RWPE2 (cell line): ENCODE measurements at regions not wholly inside any gene's neighbourhood (a gene's known extent, or its start where the extent isn't known, plus 50 kb on each side); places are given as distances from the start of the nearest gene placed in this dataset.

Experiments
- ATAC-seq: fragments of 200-7000 bp; cut with Tn5 transposase; 3 replicates; pipeline ENCODE4 v1.9.1; 2021; ENCODE audit warnings: low read depth
- DNase-seq: peaks from one replicate; pipeline ENCODE4 v3.0.0-alpha.2; 2020; ENCODE audit warnings: low spot score
- H3K27ac ChIP-seq: fragments of 450-650 bp; 2 replicates; pipeline ENCODE4 v1.5.1; 2017; ENCODE audit warnings: mild to moderate bottlenecking; ENCODE audit not compliant: poor library complexity, severe bottlenecking
- H3K27me3 ChIP-seq: fragments of 250-450 bp; sonication (Bioruptor Pico); 2 replicates; pipeline ENCODE4 v1.5.1; 2021; ENCODE audit warnings: mild to moderate bottlenecking, moderate library complexity; ENCODE audit not compliant: insufficient read depth, poor library complexity, severe bottlenecking
- H3K36me3 ChIP-seq: fragments of 250-450 bp; sonication (Bioruptor Pico); 2 replicates; pipeline ENCODE4 v1.5.1; 2020; ENCODE audit warnings: low read depth, mild to moderate bottlenecking, moderate library complexity
- H3K4me1 ChIP-seq: fragments of 250-450 bp; sonication (Bioruptor Pico); 2 replicates; pipeline ENCODE4 v1.5.1; 2021; ENCODE audit warnings: mild to moderate bottlenecking, moderate library complexity; ENCODE audit not compliant: insufficient read depth, poor library complexity, severe bottlenecking
- H3K4me3 ChIP-seq: fragments of 250-450 bp; sonication (Bioruptor Pico); 2 replicates; pipeline ENCODE4 v1.5.1; 2021; ENCODE audit warnings: mild to moderate bottlenecking, moderate library complexity; ENCODE audit not compliant: severe bottlenecking
- H3K9me3 ChIP-seq: fragments of 250-450 bp; sonication (Bioruptor Pico); 2 replicates; pipeline ENCODE4 v1.5.1; 2021; ENCODE audit warnings: mild to moderate bottlenecking, moderate library complexity; ENCODE audit not compliant: severe bottlenecking
- CTCF ChIP-seq: fragments of 450-650 bp; IDR thresholded peaks from one replicate; pipeline ENCODE4 v1.5.1; 2017; ENCODE audit warnings: mild to moderate bottlenecking, moderate library complexity; ENCODE audit not compliant: poor library complexity, severe bottlenecking

- Histone ChIP-seq H3K9me3 (no peaks in the 10 kb centered on the region), H3K36me3 (no peaks in the 10 kb centered on the region), H3K4me1 (peaks cover 5% of the 10 kb centered on the region), H3K27ac (no peak overlapping the region), H3K27me3 (no peaks in the 10 kb centered on the region), H3K4me3 (no peak overlapping the region)
- DNase-seq (no peak), ATAC-seq (no peak)
- no peak for TF ChIP-seq CTCF
Measured at GRCh38 chr9:79222483-79222882, 349.3 kb upstream of the TLE4 start.

- Histone ChIP-seq H3K4me3 (no peak overlapping the region), H3K4me1 (peaks cover 5% of the 10 kb centered on the region), H3K27ac (peak overlapping the region; percentile 36), H3K27me3 (no peaks in the 10 kb centered on the region), H3K9me3 (no peaks in the 10 kb centered on the region), H3K36me3 (no peaks in the 10 kb centered on the region)
- TF ChIP-seq CTCF, result no peak
- ATAC-seq (peak; percentile 86), DNase-seq (no peak)
Measured at GRCh38 chr9:79224672-79225433, 346.9 kb upstream of the TLE4 start.

- Histone ChIP-seq H3K4me3 (no peak overlapping the region), H3K9me3 (no peaks in the 10 kb centered on the region), H3K27ac (no peak overlapping the region), H3K4me1 (no peaks in the 10 kb centered on the region), H3K27me3 (no peaks in the 10 kb centered on the region), H3K36me3 (no peaks in the 10 kb centered on the region)
- peak; percentile 40 for TF ChIP-seq CTCF
- ATAC-seq (peak; percentile 55; the same call in 1 of the 3 replicates), DNase-seq (no peak)
Measured at GRCh38 chr9:79233542-79233941, 338.2 kb upstream of the TLE4 start.

GRCh38 chr9:79236466-79236865 is 335.3 kb upstream of the TLE4 start:
- no peaks in the 10 kb centered on the region for H3K9me3 ChIP-seq
- ATAC-seq, result no peak

More at GRCh38 chr9:79236466-79236865, 335.3 kb upstream of the TLE4 start:
- no peak for TF ChIP-seq CTCF
- no peak for DNase-seq
- Histone ChIP-seq H3K4me3 (no peak overlapping the region), H3K36me3 (no peaks in the 10 kb centered on the region), H3K4me1 (no peaks in the 10 kb centered on the region), H3K27me3 (no peaks in the 10 kb centered on the region), H3K27ac (no peak overlapping the region)
